SK-N-SH (cell line): ENCODE measurements at regions not wholly inside any gene's neighbourhood (a gene's known extent, or its start where the extent isn't known, plus 50 kb on each side); places are given as distances from the start of the nearest gene placed in this dataset.

Source experiments
- CTCF ChIP-seq: fragments of 200-600 bp; sonication (generic); IDR thresholded peaks from 2 replicates; pipeline ENCODE4 v1.6.1; 2017; ENCODE audit warnings: antibody characterized with exemption, mild to moderate bottlenecking, moderate library complexity
- FOXM1 ChIP-seq: IDR thresholded peaks from 2 replicates; pipeline ENCODE4 v1.4.0; 2012; ENCODE audit warnings: low read depth, mild to moderate bottlenecking
- MAX ChIP-seq: IDR thresholded peaks from 2 replicates; pipeline ENCODE4 v1.4.0; 2012; ENCODE audit warnings: low read depth
- MXI1 ChIP-seq: IDR thresholded peaks from 2 replicates; pipeline ENCODE4 v1.6.1; 2012; ENCODE audit warnings: mild to moderate bottlenecking, low read depth, low read length, improper control_type of control experiment
- NRF1 ChIP-seq: IDR thresholded peaks from 2 replicates; pipeline ENCODE4 v1.6.1; 2012; ENCODE audit warnings: low read depth, mild to moderate bottlenecking, low read length
- PBX3 ChIP-seq: IDR thresholded peaks from 2 replicates; pipeline ENCODE4; 2012
- POLR2AphosphoS5 ChIP-seq: IDR thresholded peaks from 2 replicates; pipeline ENCODE4 v1.6.1; 2012; ENCODE audit warnings: low read depth, low read length
- REST ChIP-seq: IDR thresholded peaks from 2 replicates; pipeline ENCODE4 v1.6.1; 2012; ENCODE audit warnings: mild to moderate bottlenecking, low read depth, low read length, moderate library complexity
- RFX5 ChIP-seq: IDR thresholded peaks from 2 replicates; pipeline ENCODE4 v1.6.1; 2012; ENCODE audit warnings: mild to moderate bottlenecking, improper control_type of control experiment, low read length
- USF1 ChIP-seq: IDR thresholded peaks from 2 replicates; pipeline ENCODE4 v1.4.0; 2012; ENCODE audit warnings: low read depth, borderline replicate concordance
- USF2 ChIP-seq: fragments of 150-350 bp; IDR thresholded peaks from 2 replicates; pipeline ENCODE4 v1.6.1; 2017; ENCODE audit warnings: antibody characterized with exemption, low read length, low read depth, borderline replicate concordance
- ZBTB33 ChIP-seq: IDR thresholded peaks from 2 replicates; pipeline ENCODE4 v1.4.0; 2012; ENCODE audit warnings: low read depth, borderline replicate concordance

GRCh38 chr21:20645344-20645743 lies 352.9 kb upstream of the NCAM2 start:
- TF ChIP-seq CTCF, result no peak
- TF ChIP-seq RFX5, result no peak
- no peak for TF ChIP-seq REST
- TF ChIP-seq PBX3, result no peak
- no peak for TF ChIP-seq USF1
- TF ChIP-seq ZBTB33, result no peak
- no peak for TF ChIP-seq USF2
- TF ChIP-seq MAX, result no peak
- no peak for TF ChIP-seq MXI1
- TF ChIP-seq POLR2AphosphoS5, result no peak
- no peak for TF ChIP-seq NRF1
- no peak for TF ChIP-seq FOXM1
